Osteocyte (in vitro differentiated cells): ENCODE measurements at regions not wholly inside any gene's neighbourhood (a gene's known extent, or its start where the extent isn't known, plus 50 kb on each side); places are given as distances from the start of the nearest gene placed in this dataset.
"Not testable (repeated sequence)": the region's sequence is repeated elsewhere in the genome, so short reads cannot be mapped to it uniquely, and the experiment has no call there.

Experiments
- DNase-seq: peaks from one replicate; pipeline ENCODE4 v3.0.0; 2021; ENCODE audit warnings: mixed read lengths; ENCODE audit not compliant: unreplicated experiment; ENCODE audit errors: extremely low spot score
- H3K27ac Mint-ChIP-seq: one replicate; pipeline ENCODE4 v1.8.0; 2021; ENCODE audit warnings: mild to moderate bottlenecking, mixed read lengths; ENCODE audit not compliant: unreplicated experiment
- H3K27me3 Mint-ChIP-seq: one replicate; pipeline ENCODE4 v1.8.0; 2021; ENCODE audit warnings: mixed read lengths; ENCODE audit not compliant: unreplicated experiment
- H3K36me3 Mint-ChIP-seq: one replicate; pipeline ENCODE4 v1.8.0; 2021; ENCODE audit warnings: mixed read lengths; ENCODE audit not compliant: unreplicated experiment
- H3K4me1 Mint-ChIP-seq: one replicate; pipeline ENCODE4 v1.8.0; 2021; ENCODE audit warnings: mixed read lengths; ENCODE audit not compliant: unreplicated experiment
- H3K4me3 Mint-ChIP-seq: one replicate; pipeline ENCODE4 v1.8.0; 2021; ENCODE audit warnings: mild to moderate bottlenecking, moderate library complexity, mixed read lengths; ENCODE audit not compliant: unreplicated experiment
- H3K9me3 Mint-ChIP-seq: one replicate; pipeline ENCODE4 v1.8.0; 2021; ENCODE audit warnings: mixed read lengths; ENCODE audit not compliant: unreplicated experiment
- TF ChIP-seq, protein P1 (sequence below): fragments of 200-600 bp; sonication (generic); IDR thresholded peaks from 2 replicates; pipeline ENCODE4 v1.5.0; 2021; ENCODE audit warnings: antibody characterized with exemption, mild to moderate bottlenecking, moderate library complexity

DNA sequence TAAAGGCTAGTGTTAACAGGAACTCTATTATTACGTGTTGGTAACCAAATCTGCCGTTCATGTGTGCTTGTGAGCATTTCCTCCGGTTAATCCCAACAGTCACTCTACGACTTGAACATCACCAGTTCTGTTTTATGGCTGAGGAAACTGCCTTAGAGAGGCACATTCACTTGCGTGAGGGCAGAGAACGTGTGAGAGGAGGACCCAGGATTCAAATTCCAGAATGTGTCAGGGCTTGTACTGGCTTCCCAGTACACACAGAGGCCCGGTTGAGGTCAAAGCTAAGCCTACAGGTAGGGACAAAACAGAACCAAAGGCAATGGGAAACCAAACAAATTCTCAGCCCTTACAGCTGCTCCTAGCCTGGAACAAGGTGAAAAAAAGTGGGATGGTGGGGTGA is 66.9 kb upstream of the TENM4 start:
- Mint-ChIP-seq H3K4me1 (peaks cover 4% of the 10 kb centered on the region), H3K9me3 (no peaks in the 10 kb centered on the region), H3K27me3 (peaks cover 10% of the 10 kb centered on the region), H3K27ac (no peak overlapping the region), H3K4me3 (no peak overlapping the region), H3K36me3 (no peaks in the 10 kb centered on the region)
- TF ChIP-seq, protein P1, sequence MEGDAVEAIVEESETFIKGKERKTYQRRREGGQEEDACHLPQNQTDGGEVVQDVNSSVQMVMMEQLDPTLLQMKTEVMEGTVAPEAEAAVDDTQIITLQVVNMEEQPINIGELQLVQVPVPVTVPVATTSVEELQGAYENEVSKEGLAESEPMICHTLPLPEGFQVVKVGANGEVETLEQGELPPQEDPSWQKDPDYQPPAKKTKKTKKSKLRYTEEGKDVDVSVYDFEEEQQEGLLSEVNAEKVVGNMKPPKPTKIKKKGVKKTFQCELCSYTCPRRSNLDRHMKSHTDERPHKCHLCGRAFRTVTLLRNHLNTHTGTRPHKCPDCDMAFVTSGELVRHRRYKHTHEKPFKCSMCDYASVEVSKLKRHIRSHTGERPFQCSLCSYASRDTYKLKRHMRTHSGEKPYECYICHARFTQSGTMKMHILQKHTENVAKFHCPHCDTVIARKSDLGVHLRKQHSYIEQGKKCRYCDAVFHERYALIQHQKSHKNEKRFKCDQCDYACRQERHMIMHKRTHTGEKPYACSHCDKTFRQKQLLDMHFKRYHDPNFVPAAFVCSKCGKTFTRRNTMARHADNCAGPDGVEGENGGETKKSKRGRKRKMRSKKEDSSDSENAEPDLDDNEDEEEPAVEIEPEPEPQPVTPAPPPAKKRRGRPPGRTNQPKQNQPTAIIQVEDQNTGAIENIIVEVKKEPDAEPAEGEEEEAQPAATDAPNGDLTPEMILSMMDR, result no peak
- no peak for DNase-seq

DNA sequence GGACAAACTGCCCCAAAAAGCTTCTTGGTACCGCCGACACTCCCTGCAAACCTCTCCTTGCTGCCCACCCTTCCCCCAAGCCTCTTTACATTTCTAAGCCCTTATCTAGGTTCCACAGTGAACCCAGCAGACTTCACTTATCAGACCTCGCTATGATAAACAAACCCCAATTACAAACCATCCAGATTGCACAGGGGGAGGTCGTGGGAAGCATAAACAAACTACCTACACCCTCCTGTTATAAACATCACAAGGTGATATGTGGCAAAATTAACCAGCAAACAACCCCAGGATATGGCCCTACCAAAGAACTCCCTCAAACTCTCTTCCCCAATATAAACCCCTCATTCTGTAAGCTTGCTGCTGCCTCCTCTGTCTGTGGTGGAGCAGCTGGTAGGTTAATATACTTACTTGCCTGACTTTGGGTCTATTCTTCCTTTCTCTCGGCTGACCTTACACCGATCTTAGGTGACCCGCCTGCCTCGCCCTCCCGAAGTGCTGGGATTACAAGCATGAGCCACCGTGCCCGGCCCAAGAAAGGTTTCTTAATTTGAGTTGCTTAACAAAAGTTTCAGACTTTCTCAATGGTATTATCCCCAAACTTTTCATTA is 66.0 kb upstream of the TENM4 start:
- Mint-ChIP-seq H3K9me3 (no peaks in the 10 kb centered on the region), H3K4me3 (no peak overlapping the region), H3K27me3 (peaks cover 10% of the 10 kb centered on the region), H3K4me1 (peaks cover 8% of the 10 kb centered on the region), H3K36me3 (no peaks in the 10 kb centered on the region), H3K27ac (no peak overlapping the region)
- TF ChIP-seq, protein P1, result no peak
- DNase-seq, result no peak

DNA sequence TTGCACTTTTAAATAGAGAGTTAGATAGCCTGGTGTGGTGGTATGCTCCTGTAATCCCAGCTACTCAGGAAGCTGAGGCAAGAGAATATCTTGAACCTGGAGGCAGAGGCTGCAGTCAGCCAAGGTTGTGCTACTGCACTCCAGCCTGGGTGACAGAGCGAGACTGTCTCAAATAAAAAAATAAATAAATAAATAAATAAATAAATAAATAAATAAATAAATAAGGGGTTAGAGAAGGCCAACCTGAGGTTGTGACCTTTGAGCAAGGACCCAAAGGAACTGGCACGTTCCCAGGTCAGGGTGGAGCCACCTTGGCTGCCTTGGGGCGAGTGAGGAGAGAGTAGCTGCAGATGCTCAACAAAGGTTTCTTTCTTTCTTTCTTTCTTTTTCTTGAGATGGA is 65.3 kb upstream of the TENM4 start:
- Mint-ChIP-seq H3K27me3 (peaks cover 10% of the 10 kb centered on the region), H3K9me3 (no peaks in the 10 kb centered on the region), H3K36me3 (no peaks in the 10 kb centered on the region), H3K4me3 (no peak overlapping the region), H3K27ac (no peak overlapping the region), H3K4me1 (peaks cover 15% of the 10 kb centered on the region)
- TF ChIP-seq, protein P1, result no peak
- DNase-seq, result no peak

DNA sequence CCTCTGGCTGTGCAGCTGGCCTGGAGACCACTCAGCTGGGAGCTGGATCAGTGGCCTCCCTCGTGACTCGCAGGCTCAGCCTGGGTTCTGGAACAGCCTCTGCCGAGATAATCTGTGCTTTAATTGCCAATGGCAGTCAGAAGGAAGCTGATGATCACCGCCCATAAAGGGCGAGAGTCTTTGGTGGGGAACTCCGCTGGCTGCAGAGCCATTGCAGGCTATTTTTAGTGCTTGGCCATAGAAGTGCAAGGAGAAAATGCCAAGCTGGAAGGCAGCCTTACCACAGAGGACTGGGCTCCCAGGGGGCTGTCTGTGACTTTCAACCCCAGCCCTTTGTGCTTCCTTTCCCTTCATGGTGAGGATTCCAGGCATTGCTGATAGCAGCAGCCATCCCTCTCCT is 62.2 kb upstream of the TENM4 start:
- Mint-ChIP-seq H3K4me3 (no peak overlapping the region), H3K36me3 (no peaks in the 10 kb centered on the region), H3K27ac (peak overlapping the region; percentile 42), H3K9me3 (no peaks in the 10 kb centered on the region), H3K27me3 (peaks cover 8% of the 10 kb centered on the region), H3K4me1 (peaks cover 15% of the 10 kb centered on the region)
- DNase-seq, result no peak
- TF ChIP-seq, protein P1, result no peak

DNA sequence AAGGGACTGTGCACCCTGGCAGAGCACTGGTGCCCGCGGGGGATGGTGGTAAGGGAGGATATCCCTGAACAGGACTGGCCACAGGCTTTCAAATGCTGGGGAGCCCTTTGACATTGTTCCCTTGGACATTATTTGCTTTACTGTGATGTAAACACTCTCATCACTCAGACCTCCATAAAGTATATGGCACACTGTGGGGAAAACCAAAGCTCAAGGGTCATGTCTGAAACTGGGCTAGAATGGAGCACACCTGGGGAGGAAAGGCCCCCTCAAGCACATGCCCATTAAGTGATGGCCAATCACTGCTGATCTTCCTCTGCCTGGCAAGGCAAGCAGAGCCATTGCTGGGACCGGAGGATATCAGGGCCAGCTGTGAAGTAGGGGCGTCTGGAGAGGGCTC is 60.9 kb upstream of the TENM4 start:
- H3K9me3 Mint-ChIP-seq, result no peaks in the 10 kb centered on the region
- H3K27ac Mint-ChIP-seq, result peak overlapping the region; percentile 3

DNA sequence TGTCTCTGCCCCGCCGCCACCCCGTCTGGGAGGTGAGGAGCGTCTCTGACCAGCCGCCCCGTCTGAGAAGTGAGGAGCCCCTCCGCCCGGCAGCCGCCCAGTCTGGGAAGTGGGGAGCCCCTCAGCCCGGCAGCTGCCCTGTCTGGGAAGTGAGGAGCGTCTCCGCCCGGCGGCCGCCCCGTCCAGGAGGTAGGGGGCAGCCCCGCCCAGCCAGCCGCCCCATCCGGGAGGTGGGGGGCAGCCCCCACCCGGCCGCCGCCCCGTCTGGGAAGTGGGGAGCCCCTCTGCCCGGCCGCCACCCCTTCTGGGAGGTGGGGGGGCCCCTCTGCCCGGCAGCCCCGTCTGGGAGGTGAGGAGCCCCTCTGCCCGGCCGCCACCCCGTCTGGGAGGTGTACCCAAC is 59.1 kb upstream of the TENM4 start:
- H3K27ac Mint-ChIP-seq, H3K9me3 Mint-ChIP-seq, H3K27me3 Mint-ChIP-seq, DNase-seq, H3K36me3 Mint-ChIP-seq, H3K4me3 Mint-ChIP-seq: not testable (repeated sequence)
- H3K4me1 Mint-ChIP-seq, result peaks cover 15% of the 10 kb centered on the region

More for the DNA sequence above, 60.9 kb upstream of the TENM4 start:
- Mint-ChIP-seq H3K27me3 (peaks cover 3% of the 10 kb centered on the region), H3K4me3 (peak overlapping the region; percentile 1), H3K36me3 (no peaks in the 10 kb centered on the region), H3K4me1 (peaks cover 15% of the 10 kb centered on the region)
- no peak for DNase-seq
- TF ChIP-seq, protein P1, result no peak
